Forelimb muscle (tissue), 1 donor: ENCODE measurements at regions not wholly inside any gene's neighbourhood (a gene's known extent, or its start where the extent isn't known, plus 50 kb on each side); places are given as distances from the start of the nearest gene placed in this dataset.

Experiments used
- DNase-seq: peaks from one replicate; pipeline ENCODE4 v3.0.0-alpha.2; 2013; ENCODE audit warnings: low read depth

DNA sequence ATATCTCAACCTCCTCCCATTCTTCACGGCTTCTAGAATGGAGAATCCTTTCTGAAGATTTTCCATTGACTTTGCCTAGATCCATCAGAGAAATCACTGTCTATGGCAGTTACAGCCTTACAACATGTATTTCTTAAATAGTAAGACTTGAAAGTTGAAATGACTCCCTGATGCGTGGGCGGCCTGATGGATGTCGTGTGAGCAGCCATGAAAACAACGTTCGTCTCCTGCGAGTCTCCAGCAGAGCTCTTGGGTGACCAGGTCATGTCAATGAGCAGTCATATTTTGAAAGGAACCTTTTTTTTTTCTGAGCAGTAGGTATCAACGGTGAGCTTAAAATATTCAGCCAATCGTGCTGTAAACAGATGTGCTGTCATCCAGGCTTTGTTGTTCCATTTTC lies 139.9 kb upstream of the C14orf180 start:
- DNase-seq, result no peak

GRCh38 chr14:104440297-104440956 lies 139.1 kb upstream of the C14orf180 start:
- no peak for DNase-seq

- no peak for DNase-seq
Measured at GRCh38 chr14:104441275-104442106, 138.1 kb upstream of the C14orf180 start.

GRCh38 chr14:104442107-104442551 lies 137.4 kb upstream of the C14orf180 start:
- DNase-seq, result no peak

- DNase-seq, result no peak
Measured at GRCh38 chr14:104442631-104443390, 136.8 kb upstream of the C14orf180 start.

DNA sequence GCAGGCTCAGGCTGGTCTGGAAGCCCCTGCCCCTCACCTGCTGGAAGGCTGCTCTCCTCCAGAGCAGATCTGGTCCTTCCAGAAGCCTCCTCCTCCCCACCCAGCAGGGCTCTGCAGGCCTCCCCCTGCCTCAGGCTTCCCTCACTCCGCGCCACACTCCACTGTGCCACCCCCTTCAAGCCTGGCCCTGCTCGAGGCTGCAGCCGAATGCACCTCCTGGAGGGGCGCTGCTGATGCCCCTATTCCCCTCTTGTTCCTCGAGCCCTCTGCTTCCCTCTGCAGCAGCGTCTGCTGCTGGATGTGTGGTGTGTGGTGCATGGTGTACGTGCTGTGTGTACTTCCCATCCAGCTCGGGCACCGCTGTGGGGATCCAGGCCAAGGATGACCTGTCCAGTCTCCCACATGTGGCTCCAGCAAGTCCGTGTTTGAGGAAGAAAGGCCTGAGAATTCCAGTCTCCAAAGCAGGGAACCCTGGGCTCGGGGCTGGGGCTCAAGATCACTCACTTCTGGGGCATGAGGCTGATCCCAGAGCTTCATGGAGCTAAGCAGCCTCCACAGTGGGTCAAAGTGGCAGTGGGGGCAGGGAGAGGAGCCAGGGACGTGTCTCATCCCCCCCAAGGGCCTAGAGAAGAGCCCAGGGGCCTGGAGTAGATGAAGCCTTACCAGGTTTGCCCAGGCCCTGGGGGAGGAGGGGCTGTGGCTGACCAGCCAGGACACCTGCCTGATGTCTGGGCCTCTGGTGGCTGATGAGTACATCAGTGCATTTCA lies 136.0 kb upstream of the C14orf180 start:
- DNase-seq, result no peak

DNA sequence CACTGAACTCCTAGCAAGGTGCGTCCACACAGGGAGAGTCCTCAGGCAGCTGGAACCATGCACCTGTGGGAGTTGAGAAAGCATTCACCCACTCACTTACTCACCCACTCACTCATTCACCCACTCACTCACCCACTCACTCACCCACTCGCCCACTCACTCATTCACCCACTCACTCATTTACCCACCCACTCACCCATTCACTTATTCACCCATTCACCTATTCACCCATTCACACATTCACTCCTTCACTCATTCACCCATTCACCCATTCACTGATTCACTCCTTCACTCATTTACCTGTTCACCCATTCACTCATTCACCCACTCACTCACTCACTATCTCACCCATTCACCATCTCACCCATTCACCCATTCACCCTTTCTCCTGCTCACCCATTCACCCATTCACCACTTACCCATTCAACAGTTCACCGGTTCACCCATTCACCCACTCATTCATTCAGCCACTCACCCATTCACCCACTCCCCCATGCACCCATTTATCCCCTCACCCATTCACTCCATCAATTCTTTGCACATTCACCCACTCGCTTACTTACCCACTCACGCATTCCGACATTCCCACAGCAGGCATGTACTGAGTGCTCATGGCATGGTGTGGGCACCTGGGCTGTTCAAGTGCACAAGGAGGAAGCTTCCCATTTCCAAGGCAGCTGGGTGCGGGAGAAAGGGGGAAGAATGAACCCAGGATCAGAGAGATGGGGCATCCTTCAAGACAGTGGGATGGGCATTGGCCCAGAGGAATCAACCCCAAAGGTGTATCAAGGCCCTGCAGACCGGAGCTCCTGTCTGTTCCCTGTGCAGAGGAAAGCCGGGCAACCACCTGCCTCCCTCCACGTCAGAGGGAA lies 135.2 kb upstream of the C14orf180 start:
- no peak for DNase-seq

DNA sequence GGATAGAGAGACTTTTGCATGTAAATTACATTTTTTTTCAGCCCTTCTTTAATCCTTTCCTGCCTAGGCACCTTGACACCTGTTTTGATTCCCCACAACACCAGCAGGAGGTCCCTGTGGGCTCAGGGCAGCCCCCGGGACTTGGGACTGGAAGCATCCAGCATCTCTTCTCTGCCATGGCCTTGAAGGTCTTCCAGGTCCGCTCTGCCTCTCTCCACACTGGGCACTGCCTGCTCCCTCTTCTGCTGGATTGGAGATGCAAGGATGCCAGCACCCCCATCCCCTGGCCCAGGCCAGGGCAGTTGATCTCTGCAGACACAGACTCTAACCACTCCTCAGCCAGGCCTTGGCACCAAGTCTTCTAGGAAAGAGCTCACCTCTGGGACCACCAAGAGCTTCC lies 134.5 kb upstream of the C14orf180 start:
- DNase-seq, result no peak

DNA sequence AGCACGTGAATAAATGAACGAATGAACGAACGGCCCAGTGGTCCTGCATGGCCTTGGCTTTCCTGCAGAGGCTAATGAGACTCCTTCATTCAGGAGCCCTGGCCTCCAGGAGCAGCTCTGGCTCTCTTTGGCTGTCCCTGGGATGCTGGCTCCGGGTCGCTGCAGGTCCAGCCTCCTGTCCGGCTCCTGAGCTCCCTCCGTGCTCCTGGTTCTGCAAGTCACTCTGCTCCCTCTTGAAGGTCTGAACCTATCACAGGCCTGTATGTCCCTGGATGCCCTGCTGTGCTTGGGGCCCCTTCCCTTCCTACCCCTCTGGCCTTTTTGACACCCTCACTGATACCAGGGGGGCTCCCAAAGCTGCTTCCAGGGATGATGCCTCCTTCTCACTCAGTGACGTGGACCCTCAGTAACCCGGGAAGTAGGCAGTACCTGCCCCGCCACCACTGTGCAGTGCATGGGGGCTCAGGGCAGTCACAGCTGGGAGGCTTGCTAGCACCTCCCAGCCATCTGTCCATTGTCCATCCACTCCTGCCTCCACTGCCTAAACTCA lies 133.7 kb upstream of the C14orf180 start:
- DNase-seq, result no peak

GRCh38 chr14:104446611-104447010 lies 133.0 kb upstream of the C14orf180 start:
- DNase-seq, result no peak

DNA sequence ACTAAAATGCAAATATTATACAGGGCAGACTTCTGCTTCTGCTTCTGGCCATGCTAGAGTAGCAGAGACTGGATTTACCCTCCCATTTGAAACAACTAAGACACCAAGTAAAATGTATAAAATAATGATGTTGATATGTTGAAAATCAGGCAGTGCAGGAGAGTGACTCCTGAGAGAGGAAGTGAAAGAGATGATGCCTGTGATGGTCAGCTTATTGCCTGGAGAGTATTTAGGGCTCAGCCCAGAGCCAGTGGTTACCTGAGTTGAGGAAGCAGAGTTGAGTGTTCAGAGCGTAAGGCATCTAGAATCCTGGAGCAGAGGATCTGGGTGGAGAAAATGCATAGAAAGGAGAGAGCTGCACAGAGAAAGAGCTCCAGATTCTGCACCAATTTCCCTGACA lies 131.8 kb upstream of the C14orf180 start:
- no peak for DNase-seq

DNA sequence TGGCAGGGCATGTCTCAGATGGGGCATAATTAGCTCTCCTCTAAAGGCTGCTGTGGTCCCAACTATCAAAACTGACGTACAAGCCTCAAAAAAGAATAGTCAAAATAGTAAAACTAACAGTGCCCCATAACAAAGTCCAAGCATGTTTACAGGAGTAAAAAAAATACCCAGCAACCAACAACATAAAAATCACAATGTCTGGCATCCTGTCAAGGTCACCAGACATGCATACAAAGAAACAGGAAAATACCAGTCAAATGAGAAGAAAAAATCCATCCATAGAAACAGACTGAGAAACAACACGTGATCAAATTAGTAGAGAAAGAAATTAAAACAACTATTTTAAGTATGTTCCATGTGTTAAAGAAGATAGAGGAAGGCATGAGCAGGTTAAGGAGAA lies 131.2 kb upstream of the C14orf180 start:
- DNase-seq, result no peak

GRCh38 chr14:104448721-104449120 lies 130.8 kb upstream of the C14orf180 start:
- no peak for DNase-seq

- no peak for DNase-seq
Measured at GRCh38 chr14:104450811-104451401, 128.7 kb upstream of the C14orf180 start.

DNA sequence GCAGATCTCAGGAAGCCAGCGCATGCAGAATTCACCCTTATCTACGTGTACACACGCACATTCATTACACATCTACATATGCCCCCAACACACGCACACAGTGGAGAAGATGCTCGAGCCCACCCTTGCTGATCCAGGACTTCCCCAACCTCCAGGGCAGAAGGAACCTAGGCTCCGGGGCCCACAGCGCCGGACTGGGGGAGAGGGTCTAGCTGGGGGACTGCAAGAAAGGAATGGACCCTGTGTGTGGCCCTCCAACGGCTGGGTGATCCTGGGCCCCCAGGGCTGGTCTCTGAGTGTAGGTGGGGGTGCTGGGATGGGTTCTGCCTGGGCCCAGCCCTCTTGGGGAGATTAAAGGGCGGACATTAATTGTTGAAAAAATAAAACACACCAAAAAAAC lies 128.1 kb upstream of the C14orf180 start:
- no peak for DNase-seq

DNA sequence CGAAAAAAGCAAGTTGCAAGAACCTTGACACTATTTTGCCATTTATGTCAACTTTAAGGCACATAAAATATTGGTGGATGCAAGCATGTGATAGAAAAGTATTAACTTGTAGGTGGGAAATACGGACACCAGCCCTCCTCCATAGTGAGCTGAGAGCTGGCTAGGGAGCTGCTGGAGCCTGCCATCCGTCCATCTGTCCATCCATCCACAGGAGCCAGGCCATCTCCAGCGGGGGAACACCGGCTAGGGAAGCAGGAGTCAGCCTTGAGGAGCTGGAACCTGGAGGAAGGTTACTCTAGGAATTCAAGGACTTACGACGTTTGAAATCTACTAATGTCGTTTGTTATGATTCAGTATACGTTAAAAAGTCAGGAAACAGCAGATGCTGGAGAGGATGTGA lies 120.7 kb upstream of the C14orf180 start:
- DNase-seq, result no peak

- no peak for DNase-seq
Measured at GRCh38 chr14:104460791-104461651, 118.5 kb upstream of the C14orf180 start.

DNA sequence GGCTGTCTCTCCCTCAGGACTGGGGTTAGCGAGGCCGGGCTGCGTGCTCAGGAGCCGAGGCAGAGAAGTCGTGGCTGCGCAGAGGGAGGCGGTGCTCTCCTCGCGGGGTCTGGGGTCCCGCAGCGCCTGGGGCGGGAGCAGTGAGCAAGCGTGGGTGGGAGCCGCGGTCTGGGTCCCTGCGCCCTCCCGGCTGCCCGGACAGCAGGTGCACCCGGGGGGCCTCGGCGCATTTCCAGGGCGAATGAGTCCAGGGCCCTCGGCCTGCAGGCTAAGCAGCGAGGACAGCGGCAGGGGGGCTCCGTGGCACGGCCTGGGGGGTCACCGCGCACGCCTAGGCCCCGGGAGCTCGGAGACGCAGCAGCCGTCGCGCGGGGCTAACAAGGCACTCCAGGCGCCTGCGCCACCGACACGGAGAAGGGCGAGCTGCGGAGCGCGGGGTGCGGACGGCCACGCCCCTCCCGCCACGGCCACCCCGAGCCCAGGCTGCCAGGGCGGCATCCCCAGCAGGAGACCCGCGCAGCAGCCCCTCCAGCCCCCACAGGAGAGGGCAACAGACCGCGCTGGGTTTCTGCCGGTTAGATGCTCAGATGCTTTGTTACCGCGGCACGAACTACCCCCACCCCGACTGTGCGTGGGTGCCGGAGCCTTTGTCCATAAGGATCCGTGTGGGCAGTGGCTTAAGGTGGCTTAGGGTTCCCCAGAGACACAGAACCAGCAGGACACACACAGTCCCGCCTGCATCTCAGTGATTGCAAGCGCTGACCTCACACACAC lies 117.7 kb upstream of the C14orf180 start:
- DNase-seq, result no peak
